Duodenal mucosa (tissue), 2 donors: ENCODE measurements at regions not wholly inside any gene's neighbourhood (a gene's known extent, or its start where the extent isn't known, plus 50 kb on each side); places are given as distances from the start of the nearest gene placed in this dataset.

Source experiments
- H3K27ac ChIP-seq: one replicate; pipeline ENCODE4 v1.7.0; 2013; ENCODE audit warnings: low read depth, low read length
- H3K27me3 ChIP-seq, 2 donors: one replicate each; pipeline ENCODE4 v1.7.0; 2013; ENCODE audit warnings: low read length in 2 of 2, control low read depth in 1 of 2; ENCODE audit not compliant: insufficient read depth in 2 of 2, control insufficient read depth in 1 of 2
- H3K36me3 ChIP-seq, 2 donors: one replicate each; pipeline ENCODE4 v1.7.0; 2013; ENCODE audit warnings: low read length in 2 of 2, control low read depth in 1 of 2; ENCODE audit not compliant: insufficient read depth in 2 of 2, control insufficient read depth in 1 of 2
- H3K4me1 ChIP-seq, 2 donors: one replicate each; pipeline ENCODE4 v1.7.0; 2013; ENCODE audit warnings: low read length in 2 of 2, control low read depth in 1 of 2; ENCODE audit not compliant: insufficient read depth in 2 of 2, control insufficient read depth in 1 of 2
- H3K4me3 ChIP-seq, 2 donors: one replicate each; pipeline ENCODE4 v1.7.0; 2013; ENCODE audit warnings: low read length in 2 of 2, low read depth in 1 of 2
- H3K9ac ChIP-seq, 2 donors: one replicate each; pipeline ENCODE4 v1.7.0; 2013; ENCODE audit warnings: low read length in 2 of 2, low read depth in 1 of 2
- H3K9me3 ChIP-seq, 2 donors: one replicate each; pipeline ENCODE4 v1.7.0; 2013; ENCODE audit warnings: low read length in 2 of 2, control low read depth in 1 of 2; ENCODE audit not compliant: control insufficient read depth in 1 of 2

DNA sequence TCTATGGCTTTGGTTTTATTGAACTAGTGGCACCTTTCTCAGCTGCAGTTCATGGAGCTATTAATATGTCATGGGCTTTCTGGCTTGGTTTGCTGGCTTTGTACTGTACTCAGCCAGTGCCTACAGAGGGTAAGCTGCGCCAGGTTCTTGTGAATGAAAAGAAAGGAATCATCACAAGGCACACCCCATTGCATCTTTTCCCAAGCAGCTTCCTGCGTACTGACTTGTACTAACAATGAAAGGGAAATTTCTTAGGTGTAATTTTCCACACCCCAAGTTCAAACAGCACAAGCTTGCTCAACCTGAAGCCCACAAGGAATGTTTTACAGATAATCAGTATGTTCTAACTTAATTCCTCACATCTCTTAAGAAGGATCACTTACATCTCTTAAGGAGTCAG lies 78.0 kb upstream of the TNFSF18 start:
- Histone ChIP-seq H3K9me3 (no peaks in the 10 kb centered on the region), H3K4me1 (peaks cover 0 to 15% of the 10 kb centered on the region in 2 donors), H3K27ac (no peak overlapping the region), H3K4me3 (no peak overlapping the region), H3K27me3 (no peaks in the 10 kb centered on the region), H3K9ac (no peak overlapping the region), H3K36me3 (no peaks in the 10 kb centered on the region)

GRCh38 chr1:173127369-173128307 lies 76.9 kb upstream of the TNFSF18 start:
- Histone ChIP-seq H3K36me3 (no peaks in the 10 kb centered on the region), H3K9me3 (no peaks in the 10 kb centered on the region), H3K4me3 (peak overlapping the region in 1 of 2 donors; percentile 16), H3K9ac (no peak overlapping the region), H3K4me1 (peaks cover 8 to 25% of the 10 kb centered on the region in 2 donors), H3K27ac (no peak overlapping the region), H3K27me3 (no peaks in the 10 kb centered on the region)

DNA sequence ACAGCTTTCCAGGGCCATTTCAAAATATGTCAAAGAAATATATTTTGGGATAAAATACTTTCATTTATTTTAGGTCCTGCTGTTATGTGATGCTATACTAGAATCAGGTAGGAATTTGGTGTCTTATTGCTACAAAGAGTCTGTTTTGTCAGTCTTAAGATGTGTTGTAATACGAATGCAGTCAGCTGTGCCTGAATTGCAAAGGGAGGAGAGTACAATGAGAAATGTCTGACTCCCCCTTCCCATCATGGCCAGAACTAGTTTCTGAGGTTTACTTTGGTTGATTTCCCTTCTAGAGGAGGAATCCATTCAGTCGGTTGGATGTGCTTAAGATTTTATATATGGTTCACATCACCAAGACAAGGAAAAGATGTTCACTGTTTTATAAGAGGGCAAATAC lies 75.7 kb upstream of the TNFSF18 start:
- Histone ChIP-seq H3K9ac (no peak overlapping the region), H3K27me3 (no peaks in the 10 kb centered on the region), H3K27ac (no peak overlapping the region), H3K4me1 (peaks cover 12 to 35% of the 10 kb centered on the region in 2 donors), H3K9me3 (no peaks in the 10 kb centered on the region), H3K36me3 (no peaks in the 10 kb centered on the region), H3K4me3 (no peak overlapping the region)

GRCh38 chr1:173122958-173123852 lies 72.5 kb upstream of the TNFSF18 start:
- Histone ChIP-seq H3K36me3 (no peaks in the 10 kb centered on the region), H3K4me1 (peaks cover 12 to 30% of the 10 kb centered on the region in 2 donors), H3K9ac (peak overlapping the region; percentile 8 to 31), H3K9me3 (no peaks in the 10 kb centered on the region), H3K4me3 (peak overlapping the region; percentile 37 to 58), H3K27ac (peak overlapping the region; percentile 60), H3K27me3 (no peaks in the 10 kb centered on the region)

- H3K4me1 ChIP-seq, result peaks cover 12 to 22% of the 10 kb centered on the region in 2 donors
- peak overlapping the region; percentile 22 for H3K27ac ChIP-seq
- H3K9me3 ChIP-seq, result no peaks in the 10 kb centered on the region
- no peaks in the 10 kb centered on the region for H3K36me3 ChIP-seq
- H3K27me3 ChIP-seq, result no peaks in the 10 kb centered on the region
- no peak overlapping the region for H3K9ac ChIP-seq
- H3K4me3 ChIP-seq, result peak overlapping the region; percentile 37 to 58
Measured at GRCh38 chr1:173122344-173122935, 71.7 kb upstream of the TNFSF18 start.

DNA sequence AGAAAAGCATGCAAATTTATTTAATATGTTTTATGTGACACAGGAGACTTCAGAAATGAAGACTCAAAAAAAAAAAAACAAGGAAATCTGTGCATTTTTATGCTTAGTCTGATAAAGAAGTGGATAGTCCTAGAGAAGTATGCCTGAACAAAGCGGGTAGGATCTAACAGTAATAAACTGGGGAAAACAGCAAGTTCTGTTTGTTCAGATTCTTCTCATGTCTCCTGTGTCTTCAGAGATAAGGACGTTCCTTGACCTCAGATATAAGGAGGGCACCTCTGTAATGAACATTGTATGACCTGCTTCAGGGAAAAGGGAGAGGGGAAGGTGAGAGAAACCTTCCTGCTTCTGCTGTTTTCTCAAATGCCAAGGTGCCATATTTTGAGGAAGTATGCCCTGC lies 67.7 kb upstream of the TNFSF18 start:
- Histone ChIP-seq H3K9ac (no peak overlapping the region), H3K36me3 (no peaks in the 10 kb centered on the region), H3K4me1 (peaks cover 9 to 16% of the 10 kb centered on the region in 2 donors), H3K9me3 (no peaks in the 10 kb centered on the region), H3K27me3 (no peaks in the 10 kb centered on the region), H3K27ac (no peak overlapping the region), H3K4me3 (no peak overlapping the region)

- Histone ChIP-seq H3K27ac (no peak overlapping the region), H3K4me3 (no peak overlapping the region), H3K9me3 (no peaks in the 10 kb centered on the region), H3K9ac (no peak overlapping the region), H3K27me3 (no peaks in the 10 kb centered on the region), H3K4me1 (peaks cover 5 to 12% of the 10 kb centered on the region in 2 donors), H3K36me3 (no peaks in the 10 kb centered on the region)
Measured at GRCh38 chr1:173117761-173118160, 67.0 kb upstream of the TNFSF18 start.

DNA sequence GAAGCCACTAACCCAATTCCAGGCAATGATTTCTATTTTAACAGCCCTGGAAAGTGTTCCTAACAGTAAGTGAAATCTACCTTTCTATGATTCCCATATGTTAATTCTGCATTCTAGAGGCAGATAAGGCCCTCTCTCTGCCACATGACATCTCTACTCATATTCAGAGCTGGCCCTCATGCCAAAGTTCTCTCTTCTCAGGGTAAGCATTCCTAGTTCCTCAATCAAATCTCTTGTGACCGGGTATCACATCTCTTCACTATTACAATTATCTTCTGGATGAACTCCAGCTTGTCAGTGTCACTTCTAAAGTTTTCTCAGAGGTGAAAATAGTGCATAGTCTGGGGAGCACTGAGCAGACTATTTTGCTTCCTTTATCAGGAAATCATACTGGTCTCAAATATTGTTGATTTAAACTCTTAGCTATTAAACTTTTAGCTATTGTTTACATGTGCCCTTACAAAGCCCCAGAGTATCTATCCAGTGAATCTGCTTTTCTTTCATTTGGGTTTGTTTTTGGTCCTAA lies 66.4 kb upstream of the TNFSF18 start:
- H3K4me1 ChIP-seq, result peaks cover 0 to 6% of the 10 kb centered on the region in 2 donors
- no peaks in the 10 kb centered on the region for H3K9me3 ChIP-seq
- H3K27ac ChIP-seq, result no peak overlapping the region
- no peaks in the 10 kb centered on the region for H3K27me3 ChIP-seq
- H3K9ac ChIP-seq, result no peak overlapping the region
- H3K4me3 ChIP-seq, result no peak overlapping the region
- no peaks in the 10 kb centered on the region for H3K36me3 ChIP-seq

DNA sequence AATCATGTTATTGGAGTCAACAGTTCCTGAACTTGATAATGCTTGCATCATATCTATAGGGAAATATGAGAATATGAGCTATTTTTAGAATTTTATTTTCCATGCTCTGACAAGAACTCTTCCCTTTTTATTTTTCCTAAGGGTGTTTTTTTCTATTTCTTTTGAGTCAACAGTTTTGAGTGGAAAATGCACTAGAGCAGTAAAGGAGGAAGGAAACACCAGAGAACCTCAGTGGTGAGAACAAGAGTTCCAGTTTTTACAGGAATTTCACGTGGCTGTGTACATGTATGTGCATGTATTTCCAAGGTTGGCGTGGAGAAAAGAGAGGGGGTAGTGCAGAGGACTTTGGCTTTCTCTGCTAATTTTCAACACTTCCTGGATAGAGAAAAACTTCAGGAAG lies 63.6 kb upstream of the TNFSF18 start:
- Histone ChIP-seq H3K9ac (no peak overlapping the region), H3K27ac (no peak overlapping the region), H3K4me3 (no peak overlapping the region)

More for the DNA sequence above, 63.6 kb upstream of the TNFSF18 start:
- H3K4me1 ChIP-seq, result no peaks in the 10 kb centered on the region
- H3K27me3 ChIP-seq, result no peaks in the 10 kb centered on the region
- no peaks in the 10 kb centered on the region for H3K9me3 ChIP-seq
- H3K36me3 ChIP-seq, result no peaks in the 10 kb centered on the region
